DOHH2 (cell line): ENCODE measurements at regions not wholly inside any gene's neighbourhood (a gene's known extent, or its start where the extent isn't known, plus 50 kb on each side); places are given as distances from the start of the nearest gene placed in this dataset.

Source experiments
- H3F3A ChIP-seq: fragments of 200-600 bp; sonication (generic), shearing (Covaris generic); 2 replicates; pipeline ENCODE4 v1.6.0; 2016; ENCODE audit warnings: antibody characterized with exemption, mild to moderate bottlenecking; ENCODE audit not compliant: control insufficient read depth, insufficient read depth
- H3K27ac ChIP-seq: fragments of 200-600 bp; sonication (generic); 2 replicates; pipeline ENCODE4 v1.5.1; 2014; ENCODE audit warnings: low read depth, mild to moderate bottlenecking, low read length, moderate library complexity
- H3K27me3 ChIP-seq: fragments of 200-600 bp; sonication (generic); 2 replicates; pipeline ENCODE4 v1.6.1; 2014; ENCODE audit warnings: mild to moderate bottlenecking, low read length, mixed read lengths; ENCODE audit not compliant: control insufficient read depth
- H3K36me3 ChIP-seq: fragments of 200-600 bp; sonication (generic); 2 replicates; pipeline ENCODE4 v1.6.1; 2014; ENCODE audit warnings: mild to moderate bottlenecking, low read length, moderate library complexity, mixed read lengths; ENCODE audit not compliant: control insufficient read depth
- H3K4me1 ChIP-seq: fragments of 200-600 bp; sonication (generic); 2 replicates; pipeline ENCODE4 v1.6.1; 2014; ENCODE audit warnings: mild to moderate bottlenecking, low read length, mixed read lengths; ENCODE audit not compliant: control insufficient read depth
- H3K4me2 ChIP-seq: fragments of 200-600 bp; sonication (generic); 2 replicates; pipeline ENCODE4 v1.6.0; 2014; ENCODE audit warnings: mild to moderate bottlenecking, low read length, moderate library complexity
- H3K4me3 ChIP-seq: fragments of 200-600 bp; sonication (generic); 2 replicates; pipeline ENCODE4 v1.5.1; 2014; ENCODE audit warnings: mild to moderate bottlenecking, low read length, mixed read lengths
- H3K79me2 ChIP-seq: fragments of 200-600 bp; sonication (generic); 2 replicates; pipeline ENCODE4 v1.6.1; 2014; ENCODE audit warnings: mild to moderate bottlenecking, low read length, mixed read lengths; ENCODE audit not compliant: control insufficient read depth
- H3K9me2 ChIP-seq: fragments of 200-600 bp; sonication (generic); replicated peaks from 2 replicates; pipeline ENCODE4 v1.6.1; 2014; ENCODE audit warnings: mild to moderate bottlenecking, low read length, mixed read lengths; ENCODE audit not compliant: control insufficient read depth
- H3K9me3 ChIP-seq: fragments of 200-600 bp; sonication (generic); 2 replicates; pipeline ENCODE4 v1.6.1; 2014; ENCODE audit warnings: antibody characterized with exemption, low read length, mixed read lengths; ENCODE audit not compliant: control insufficient read depth, insufficient read depth
- H4K20me1 ChIP-seq: fragments of 200-600 bp; sonication (generic); 2 replicates; pipeline ENCODE4 v1.6.0; 2014; ENCODE audit warnings: low read depth, mild to moderate bottlenecking, antibody characterized with exemption, low read length, moderate library complexity; ENCODE audit not compliant: control insufficient read depth, insufficient read depth
- EZH2phosphoT487 ChIP-seq: fragments of 200-600 bp; sonication (generic); IDR thresholded peaks from 2 replicates; pipeline ENCODE4 v1.6.1; 2017; ENCODE audit warnings: borderline replicate concordance, mild to moderate bottlenecking, antibody characterized with exemption, low read length, moderate library complexity, mixed read lengths
- TF ChIP-seq, protein P1 (sequence below): fragments of 200-600 bp; sonication (generic); IDR thresholded peaks from one replicate; pipeline ENCODE4 v1.5.1; 2014; ENCODE audit warnings: antibody characterized with exemption, mild to moderate bottlenecking, low read depth, low read length; ENCODE audit not compliant: poor library complexity, severe bottlenecking

DNA sequence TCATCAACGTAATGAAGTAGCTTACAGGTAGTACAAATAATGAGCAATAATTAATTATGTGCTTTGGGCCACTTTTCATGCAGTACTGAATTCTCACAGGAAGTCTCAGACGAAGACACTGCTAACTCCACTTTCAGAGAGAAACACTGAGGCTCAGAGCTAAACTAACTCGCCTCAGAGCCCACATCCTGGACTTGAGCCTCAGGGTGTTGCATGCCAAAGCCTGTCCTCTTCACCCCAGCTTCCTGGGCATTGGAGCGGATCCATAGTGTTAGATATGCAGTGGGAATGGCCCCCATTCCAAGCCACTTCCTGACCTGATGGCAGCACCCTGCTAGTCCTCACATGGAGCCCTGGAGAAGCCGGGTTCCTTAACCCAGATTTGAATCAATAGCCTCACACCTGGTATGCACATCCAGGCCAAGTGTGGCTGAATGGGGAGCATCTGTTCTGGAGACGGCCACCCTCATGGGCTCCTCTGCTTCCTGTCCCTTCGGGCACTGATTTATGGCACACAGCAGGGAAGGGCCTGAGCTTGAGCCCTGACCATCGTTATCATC is 265.1 kb upstream of the ZNF32 start:
- no peak overlapping the region for H3K4me3 ChIP-seq
- no peaks in the 10 kb centered on the region for H3K4me1 ChIP-seq
- no peaks in the 10 kb centered on the region for H3K36me3 ChIP-seq
- no peaks in the 10 kb centered on the region for H3F3A ChIP-seq
- no peaks in the 10 kb centered on the region for H4K20me1 ChIP-seq
- H3K27me3 ChIP-seq: no peaks in the 10 kb centered on the region
- no peak for TF ChIP-seq EZH2phosphoT487
- TF ChIP-seq, protein P1, sequence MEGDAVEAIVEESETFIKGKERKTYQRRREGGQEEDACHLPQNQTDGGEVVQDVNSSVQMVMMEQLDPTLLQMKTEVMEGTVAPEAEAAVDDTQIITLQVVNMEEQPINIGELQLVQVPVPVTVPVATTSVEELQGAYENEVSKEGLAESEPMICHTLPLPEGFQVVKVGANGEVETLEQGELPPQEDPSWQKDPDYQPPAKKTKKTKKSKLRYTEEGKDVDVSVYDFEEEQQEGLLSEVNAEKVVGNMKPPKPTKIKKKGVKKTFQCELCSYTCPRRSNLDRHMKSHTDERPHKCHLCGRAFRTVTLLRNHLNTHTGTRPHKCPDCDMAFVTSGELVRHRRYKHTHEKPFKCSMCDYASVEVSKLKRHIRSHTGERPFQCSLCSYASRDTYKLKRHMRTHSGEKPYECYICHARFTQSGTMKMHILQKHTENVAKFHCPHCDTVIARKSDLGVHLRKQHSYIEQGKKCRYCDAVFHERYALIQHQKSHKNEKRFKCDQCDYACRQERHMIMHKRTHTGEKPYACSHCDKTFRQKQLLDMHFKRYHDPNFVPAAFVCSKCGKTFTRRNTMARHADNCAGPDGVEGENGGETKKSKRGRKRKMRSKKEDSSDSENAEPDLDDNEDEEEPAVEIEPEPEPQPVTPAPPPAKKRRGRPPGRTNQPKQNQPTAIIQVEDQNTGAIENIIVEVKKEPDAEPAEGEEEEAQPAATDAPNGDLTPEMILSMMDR: no peak
- H3K9me2 ChIP-seq: no peaks in the 10 kb centered on the region
- H3K79me2 ChIP-seq: no peaks in the 10 kb centered on the region
- H3K4me2 ChIP-seq: no peak overlapping the region
- no peaks in the 10 kb centered on the region for H3K9me3 ChIP-seq
- H3K27ac ChIP-seq: no peak overlapping the region

DNA sequence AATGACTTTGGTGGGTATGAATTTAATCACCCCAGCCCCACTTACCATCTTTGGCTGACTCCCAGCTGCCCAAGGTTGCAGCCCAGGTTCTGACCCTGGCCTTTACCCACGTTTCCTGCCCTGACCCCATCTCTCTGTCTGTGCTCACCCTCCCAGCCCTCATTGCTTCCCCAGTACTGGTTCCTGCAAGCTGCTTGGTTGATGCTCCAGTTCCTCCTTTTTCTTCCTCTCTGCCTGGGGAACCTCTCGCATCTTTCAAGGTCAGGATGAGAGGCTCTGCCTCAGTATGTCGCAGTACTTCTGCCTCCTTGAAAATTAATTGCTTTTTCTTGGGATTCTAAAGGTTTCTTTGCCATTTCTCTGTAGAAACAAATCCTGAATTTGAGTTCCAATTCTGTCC is 263.8 kb upstream of the ZNF32 start:
- Histone ChIP-seq H3K27ac (no peak overlapping the region), H3K36me3 (no peaks in the 10 kb centered on the region), H3K9me3 (no peaks in the 10 kb centered on the region), H3K27me3 (no peaks in the 10 kb centered on the region), H3K9me2 (no peaks in the 10 kb centered on the region), H3K4me3 (no peak overlapping the region), H3K79me2 (no peaks in the 10 kb centered on the region), H4K20me1 (no peaks in the 10 kb centered on the region), H3K4me1 (no peaks in the 10 kb centered on the region), H3K4me2 (no peak overlapping the region), H3F3A (no peaks in the 10 kb centered on the region)
- TF ChIP-seq, protein P1: no peak
- no peak for TF ChIP-seq EZH2phosphoT487

GRCh38 chr10:43906490-43906889 is 257.8 kb upstream of the ZNF32 start:
- Histone ChIP-seq H3K27me3 (no peaks in the 10 kb centered on the region), H3K36me3 (no peaks in the 10 kb centered on the region), H4K20me1 (no peaks in the 10 kb centered on the region), H3K79me2 (no peaks in the 10 kb centered on the region), H3K9me2 (no peaks in the 10 kb centered on the region), H3F3A (no peaks in the 10 kb centered on the region), H3K4me1 (no peaks in the 10 kb centered on the region), H3K4me2 (no peak overlapping the region), H3K27ac (no peak overlapping the region), H3K4me3 (no peak overlapping the region), H3K9me3 (no peaks in the 10 kb centered on the region)
- TF ChIP-seq EZH2phosphoT487: no peak
- TF ChIP-seq, protein P1: no peak
